ENCODE measurements at regions not wholly inside any gene's neighbourhood (a gene's known extent, or its start where the extent isn't known, plus 50 kb on each side); places are given as distances from the start of the nearest gene placed in this dataset.

GRCh38 chr18:30489890-30490643 is 552.5 kb downstream of the DSC3 start:
- Histone ChIP-seq H3K36me3 (ENCODE audit: control insufficient read depth in 2 of 2, extremely low read depth in 1 of 2, insufficient read depth in 2 of 2, low read length in 2 of 2) (no peaks in the 10 kb centered on the region), H3K9ac (ENCODE audit: control insufficient read depth, extremely low read depth, insufficient read depth, low read length) (no peak overlapping the region), H3K4me1 (ENCODE audit: control insufficient read depth, extremely low read depth, insufficient read depth, low read length) (peaks cover 38% of the 10 kb centered on the region), H3K27ac (ENCODE audit: control insufficient read depth, insufficient read depth, low read length) (no peak overlapping the region), H3K4me3 (ENCODE audit: control insufficient read depth in 2 of 3, extremely low read depth in 1 of 3, insufficient read depth in 2 of 3, low read depth in 1 of 3, low read length in 3 of 3) (no peak overlapping the region), H3K4me2 (ENCODE audit: control insufficient read depth, extremely low read depth, insufficient read depth, low read depth, low read length) (no peak overlapping the region), H3K9me1 (ENCODE audit: control insufficient read depth, extremely low read depth, insufficient read depth, low read length) (no peaks in the 10 kb centered on the region), H3K27me3 (ENCODE audit: control insufficient read depth, extremely low read depth, insufficient read depth, low read length) (no peaks in the 10 kb centered on the region), H2AFZ (ENCODE audit: control insufficient read depth, low read length) (peak overlapping the region; percentile 78), H3K9me3 (ENCODE audit: control insufficient read depth, low read depth, low read length) (no peaks in the 10 kb centered on the region), H3K79me2 (ENCODE audit: control insufficient read depth, insufficient read depth, low read length) (no peaks in the 10 kb centered on the region), H4K20me1 (ENCODE audit: control insufficient read depth, extremely low read depth, insufficient read depth, low read length) (no peaks in the 10 kb centered on the region)
- TF ChIP-seq CTCF (optimal IDR thresholded peaks at IDR 0.05 in 1 of 3, IDR thresholded peaks at IDR 0.05 in 1 of 3, conservative IDR thresholded peaks at IDR 0.05 in 1 of 3; ENCODE audit: extremely low read depth in 1 of 3, insufficient read depth in 2 of 3, low read length in 3 of 3) (no peak), EZH2 (IDR thresholded peaks at IDR 0.05; ENCODE audit: low read length) (no peak)
- DNase-seq (ENCODE audit: low read depth, low spot score) (no peak), FAIRE-seq (peak; percentile 5)
- dilution Hi-C loops (cut with MboI; ENCODE audit: extremely low pct_ligation_motif_present, low sequenced_read_pairs): no loop called here

- Histone ChIP-seq H3K27ac (ENCODE audit: control insufficient read depth, insufficient read depth, low read length) (no peak overlapping the region), H3K36me3 (ENCODE audit: control insufficient read depth in 2 of 2, extremely low read depth in 1 of 2, insufficient read depth in 2 of 2, low read length in 2 of 2) (no peaks in the 10 kb centered on the region), H3K9me3 (ENCODE audit: control insufficient read depth, low read depth, low read length) (no peaks in the 10 kb centered on the region), H3K27me3 (ENCODE audit: control insufficient read depth, extremely low read depth, insufficient read depth, low read length) (no peaks in the 10 kb centered on the region), H2AFZ (ENCODE audit: control insufficient read depth, low read length) (peak overlapping the region; percentile 15), H3K4me3 (ENCODE audit: control insufficient read depth in 2 of 3, extremely low read depth in 1 of 3, insufficient read depth in 2 of 3, low read depth in 1 of 3, low read length in 3 of 3) (no peak overlapping the region), H3K4me2 (ENCODE audit: control insufficient read depth, extremely low read depth, insufficient read depth, low read depth, low read length) (no peak overlapping the region), H4K20me1 (ENCODE audit: control insufficient read depth, extremely low read depth, insufficient read depth, low read length) (no peaks in the 10 kb centered on the region), H3K4me1 (ENCODE audit: control insufficient read depth, extremely low read depth, insufficient read depth, low read length) (peaks cover 42% of the 10 kb centered on the region), H3K79me2 (ENCODE audit: control insufficient read depth, insufficient read depth, low read length) (no peaks in the 10 kb centered on the region), H3K9ac (ENCODE audit: control insufficient read depth, extremely low read depth, insufficient read depth, low read length) (no peak overlapping the region), H3K9me1 (ENCODE audit: control insufficient read depth, extremely low read depth, insufficient read depth, low read length) (no peaks in the 10 kb centered on the region)
- TF ChIP-seq CTCF (optimal IDR thresholded peaks at IDR 0.05 in 1 of 3, IDR thresholded peaks at IDR 0.05 in 1 of 3, conservative IDR thresholded peaks at IDR 0.05 in 1 of 3; ENCODE audit: extremely low read depth in 1 of 3, insufficient read depth in 2 of 3, low read length in 3 of 3): no peak
- no peak for TF ChIP-seq EZH2 (IDR thresholded peaks at IDR 0.05; ENCODE audit: low read length)
- FAIRE-seq (peak; percentile 23), DNase-seq (ENCODE audit: low read depth, low spot score) (no peak)
- dilution Hi-C loops (cut with MboI; ENCODE audit: extremely low pct_ligation_motif_present, low sequenced_read_pairs): no loop called here
Observed at GRCh38 chr18:30487962-30488361, 554.6 kb downstream of the DSC3 start.

Measured in keratinocyte (primary cell).